Mesothelial cell of epicardium (in vitro differentiated cells): ENCODE measurements at regions not wholly inside any gene's neighbourhood (a gene's known extent, or its start where the extent isn't known, plus 50 kb on each side); places are given as distances from the start of the nearest gene placed in this dataset.
"Not testable (repeated sequence)": the region's sequence is repeated elsewhere in the genome, so short reads cannot be mapped to it uniquely, and the experiment has no call there.

Experiments used
- DNase-seq, 2 experiments: peaks; one replicate each; pipeline ENCODE4 v3.0.0; 2021; ENCODE audit warnings: low spot score in 2 of 2; ENCODE audit not compliant: unreplicated experiment in 2 of 2
- H3K27ac Mint-ChIP-seq: 2 replicates; pipeline ENCODE4 v1.8.0; 2021; ENCODE audit warnings: mixed read lengths
- H3K27me3 Mint-ChIP-seq: 2 replicates; pipeline ENCODE4 v1.8.0; 2021; ENCODE audit warnings: low read depth, mixed read lengths
- H3K36me3 Mint-ChIP-seq: 2 replicates; pipeline ENCODE4 v1.8.0; 2021; ENCODE audit warnings: mixed read lengths
- H3K4me1 Mint-ChIP-seq: 2 replicates; pipeline ENCODE4 v1.8.0; 2021; ENCODE audit warnings: mixed read lengths
- H3K4me3 Mint-ChIP-seq: 2 replicates; pipeline ENCODE4 v1.8.0; 2021; ENCODE audit warnings: mild to moderate bottlenecking, moderate library complexity, mixed read lengths
- H3K9me3 Mint-ChIP-seq: 2 replicates; pipeline ENCODE4 v1.8.0; 2021; ENCODE audit warnings: mixed read lengths
- CTCF ChIP-seq: fragments of 200-600 bp; sonication (generic); IDR thresholded peaks from one replicate; pipeline ENCODE4 v1.5.0; 2021; ENCODE audit warnings: antibody characterized with exemption; ENCODE audit not compliant: unreplicated experiment

GRCh38 chr11:42840860-42841259 is 470.9 kb upstream of the API5 start:
- H3K4me3 Mint-ChIP-seq: no peak overlapping the region
- TF ChIP-seq CTCF: no peak
- no peak for DNase-seq
- H3K4me1 Mint-ChIP-seq: peaks cover 6% of the 10 kb centered on the region
- peaks cover 12% of the 10 kb centered on the region for H3K9me3 Mint-ChIP-seq
- H3K27ac Mint-ChIP-seq: no peak overlapping the region
- no peaks in the 10 kb centered on the region for H3K27me3 Mint-ChIP-seq
- H3K36me3 Mint-ChIP-seq: no peaks in the 10 kb centered on the region

GRCh38 chr11:42841556-42841955 is 470.2 kb upstream of the API5 start:
- DNase-seq: no peak
- peaks cover 12% of the 10 kb centered on the region for H3K9me3 Mint-ChIP-seq
- H3K36me3 Mint-ChIP-seq: no peaks in the 10 kb centered on the region
- H3K27ac Mint-ChIP-seq: no peak overlapping the region
- no peak overlapping the region for H3K4me3 Mint-ChIP-seq
- TF ChIP-seq CTCF: no peak
- peaks cover 6% of the 10 kb centered on the region for H3K4me1 Mint-ChIP-seq
- no peaks in the 10 kb centered on the region for H3K27me3 Mint-ChIP-seq

- DNase-seq: no peak
- H3K27me3 Mint-ChIP-seq: no peaks in the 10 kb centered on the region
These were observed 462.4 kb upstream of the API5 start for GRCh38 chr11:42849362-42849761.

GRCh38 chr11:42857344-42857743 is 454.5 kb upstream of the API5 start:
- Mint-ChIP-seq H3K27me3 (no peaks in the 10 kb centered on the region), H3K4me3 (no peak overlapping the region), H3K27ac (no peak overlapping the region), H3K9me3 (peaks cover 22% of the 10 kb centered on the region), H3K36me3 (no peaks in the 10 kb centered on the region), H3K4me1 (no peaks in the 10 kb centered on the region)
- TF ChIP-seq CTCF: no peak
- no peak for DNase-seq

More at GRCh38 chr11:42849362-42849761, 462.4 kb upstream of the API5 start:
- TF ChIP-seq CTCF: no peak
- Mint-ChIP-seq H3K9me3 (peaks cover 10% of the 10 kb centered on the region), H3K4me3 (no peak overlapping the region), H3K27ac (no peak overlapping the region), H3K36me3 (no peaks in the 10 kb centered on the region), H3K4me1 (peaks cover 10% of the 10 kb centered on the region)

- TF ChIP-seq CTCF: no peak
- Mint-ChIP-seq H3K9me3 (peaks cover 13% of the 10 kb centered on the region), H3K36me3 (no peaks in the 10 kb centered on the region), H3K4me3 (no peak overlapping the region), H3K27ac (no peak overlapping the region), H3K27me3 (no peaks in the 10 kb centered on the region), H3K4me1 (no peaks in the 10 kb centered on the region)
- no peak for DNase-seq
These were observed 441.3 kb upstream of the API5 start for GRCh38 chr11:42870480-42870879.

GRCh38 chr11:42873800-42874405 is 437.9 kb upstream of the API5 start:
- not testable (repeated sequence) for DNase-seq, H3K36me3 Mint-ChIP-seq, H3K27me3 Mint-ChIP-seq, H3K4me3 Mint-ChIP-seq, H3K4me1 Mint-ChIP-seq, H3K9me3 Mint-ChIP-seq, H3K27ac Mint-ChIP-seq

- H3K27ac Mint-ChIP-seq, H3K4me3 Mint-ChIP-seq: not testable (repeated sequence)
These were observed 430.5 kb upstream of the API5 start for GRCh38 chr11:42881335-42881734.

More at GRCh38 chr11:42881335-42881734, 430.5 kb upstream of the API5 start:
- not testable (repeated sequence) for H3K4me1 Mint-ChIP-seq, H3K36me3 Mint-ChIP-seq, DNase-seq, H3K27me3 Mint-ChIP-seq
- peaks cover 34% of the 10 kb centered on the region for H3K9me3 Mint-ChIP-seq
